MM.1S (cell line): ENCODE measurements at regions not wholly inside any gene's neighbourhood (a gene's known extent, or its start where the extent isn't known, plus 50 kb on each side); places are given as distances from the start of the nearest gene placed in this dataset.

ENCODE experiments used
- DNase-seq: peaks from one replicate; pipeline ENCODE4 v3.0.0-alpha.2; 2015
- H2AFZ ChIP-seq: fragments of 300-600 bp; sonication (generic); 2 replicates; pipeline ENCODE4 v1.6.0; 2016; ENCODE audit warnings: antibody characterized with exemption, low read length
- H3F3A ChIP-seq: fragments of 300-600 bp; sonication (generic); 2 replicates; pipeline ENCODE4 v1.6.1; 2016; ENCODE audit warnings: mild to moderate bottlenecking, antibody characterized with exemption, low read length, moderate library complexity, mixed read lengths; ENCODE audit not compliant: insufficient read depth
- H3K27ac ChIP-seq: fragments of 300-600 bp; sonication (generic); 2 replicates; pipeline ENCODE4 v1.5.1; 2016; ENCODE audit warnings: mild to moderate bottlenecking, low read length
- H3K27me3 ChIP-seq: fragments of 300-600 bp; sonication (generic); replicated peaks from 2 replicates; pipeline ENCODE4 v1.6.0; 2016; ENCODE audit warnings: low read length; ENCODE audit not compliant: insufficient read depth
- H3K36me3 ChIP-seq: fragments of 300-600 bp; sonication (generic); replicated peaks from 2 replicates; pipeline ENCODE4 v1.6.1; 2016; ENCODE audit warnings: mild to moderate bottlenecking, low read length, mixed read lengths; ENCODE audit not compliant: insufficient read depth
- H3K4me1 ChIP-seq: fragments of 300-600 bp; sonication (generic); 2 replicates; pipeline ENCODE4 v1.6.1; 2016; ENCODE audit warnings: low read length, mixed read lengths
- H3K4me2 ChIP-seq: fragments of 300-600 bp; sonication (generic); 2 replicates; pipeline ENCODE4 v1.6.0; 2016; ENCODE audit warnings: low read depth, low read length
- H3K4me3 ChIP-seq: fragments of 300-600 bp; sonication (generic); 2 replicates; pipeline ENCODE4 v1.5.1; 2016; ENCODE audit warnings: low read length, mixed read lengths
- H3K79me2 ChIP-seq: fragments of 300-600 bp; sonication (generic); 2 replicates; pipeline ENCODE4 v1.6.1; 2016; ENCODE audit warnings: mixed run types, low read length, mixed read lengths
- H3K9ac ChIP-seq: fragments of 300-600 bp; sonication (generic); 2 replicates; pipeline ENCODE4 v1.6.1; 2016; ENCODE audit warnings: low read length, mixed read lengths
- H3K9me2 ChIP-seq: fragments of 300-600 bp; sonication (generic); replicated peaks from 2 replicates; pipeline ENCODE4 v1.6.1; 2016; ENCODE audit warnings: mild to moderate bottlenecking, low read length, mixed read lengths; ENCODE audit not compliant: insufficient read depth
- H3K9me3 ChIP-seq: fragments of 300-600 bp; sonication (generic); replicated peaks from 2 replicates; pipeline ENCODE4 v1.6.1; 2016; ENCODE audit warnings: mild to moderate bottlenecking, low read length, mixed read lengths; ENCODE audit not compliant: insufficient read depth
- H4K20me1 ChIP-seq: fragments of 300-600 bp; sonication (generic); 2 replicates; pipeline ENCODE4 v1.6.1; 2016; ENCODE audit warnings: mild to moderate bottlenecking, low read length, moderate library complexity, mixed read lengths; ENCODE audit not compliant: insufficient read depth
- CTCF ChIP-seq: fragments of 300-600 bp; sonication (generic); IDR thresholded peaks from 2 replicates; pipeline ENCODE4 v1.5.1; 2016; ENCODE audit warnings: antibody characterized with exemption, low read length, mixed read lengths
- EZH2 ChIP-seq: fragments of 300-600 bp; sonication (generic); optimal IDR thresholded peaks from 2 replicates; pipeline ENCODE3; 2017; ENCODE audit warnings: low read depth, mild to moderate bottlenecking, antibody characterized with exemption, low read length, mixed read lengths
- EZH2phosphoT487 ChIP-seq: fragments of 300-600 bp; sonication (generic); IDR thresholded peaks from 2 replicates; pipeline ENCODE4 v1.6.1; 2018; ENCODE audit warnings: antibody characterized with exemption, low read length

- Histone ChIP-seq H3K4me1 (no peaks in the 10 kb centered on the region), H3K4me2 (no peak overlapping the region), H3K79me2 (no peaks in the 10 kb centered on the region), H2AFZ (no peak overlapping the region), H3K9ac (no peak overlapping the region), H3K4me3 (no peak overlapping the region), H3K27ac (no peak overlapping the region), H3K9me3 (no peaks in the 10 kb centered on the region), H3K27me3 (no peaks in the 10 kb centered on the region), H3F3A (no peaks in the 10 kb centered on the region), H3K36me3 (no peaks in the 10 kb centered on the region), H3K9me2 (no peaks in the 10 kb centered on the region), H4K20me1 (no peaks in the 10 kb centered on the region)
- TF ChIP-seq EZH2, result no peak
- DNase-seq, result no peak
These were observed 377.1 kb upstream of the SOX11 start for GRCh38 chr2:5315041-5315440.

- no peak for DNase-seq
- Histone ChIP-seq H3K4me2 (no peak overlapping the region), H3K4me1 (no peaks in the 10 kb centered on the region), H3K27ac (no peak overlapping the region), H3K9me2 (no peaks in the 10 kb centered on the region), H3K79me2 (no peaks in the 10 kb centered on the region), H3K4me3 (no peak overlapping the region), H3K9ac (no peak overlapping the region), H2AFZ (no peak overlapping the region), H3K36me3 (no peaks in the 10 kb centered on the region), H3F3A (no peaks in the 10 kb centered on the region), H3K27me3 (no peaks in the 10 kb centered on the region), H3K9me3 (no peaks in the 10 kb centered on the region), H4K20me1 (no peaks in the 10 kb centered on the region)
- TF ChIP-seq CTCF (no peak), EZH2phosphoT487 (no peak), EZH2 (no peak)
These were observed 376.7 kb upstream of the SOX11 start for GRCh38 chr2:5315512-5315911.

GRCh38 chr2:5316001-5316490 lies 376.1 kb upstream of the SOX11 start:
- Histone ChIP-seq H3K27ac (no peak overlapping the region), H3K9me2 (no peaks in the 10 kb centered on the region), H3K9ac (no peak overlapping the region), H3F3A (no peaks in the 10 kb centered on the region), H4K20me1 (no peaks in the 10 kb centered on the region), H3K4me2 (no peak overlapping the region), H3K4me3 (no peak overlapping the region), H3K9me3 (no peaks in the 10 kb centered on the region), H3K36me3 (no peaks in the 10 kb centered on the region), H2AFZ (no peak overlapping the region), H3K27me3 (no peaks in the 10 kb centered on the region), H3K79me2 (no peaks in the 10 kb centered on the region), H3K4me1 (no peaks in the 10 kb centered on the region)
- DNase-seq, result no peak
- TF ChIP-seq EZH2phosphoT487 (no peak), CTCF (no peak), EZH2 (no peak)

- H3K4me2 ChIP-seq, result no peak overlapping the region
- H3F3A ChIP-seq, result no peaks in the 10 kb centered on the region
- no peak overlapping the region for H3K4me3 ChIP-seq
- DNase-seq, result peak; percentile 7
- TF ChIP-seq EZH2phosphoT487 (no peak), EZH2 (no peak), CTCF (no peak)
- no peak overlapping the region for H3K27ac ChIP-seq
- H3K36me3 ChIP-seq, result no peaks in the 10 kb centered on the region
- no peak overlapping the region for H2AFZ ChIP-seq
- no peaks in the 10 kb centered on the region for H3K27me3 ChIP-seq
- H3K9me3 ChIP-seq, result no peaks in the 10 kb centered on the region
- no peaks in the 10 kb centered on the region for H3K4me1 ChIP-seq
- no peaks in the 10 kb centered on the region for H3K9me2 ChIP-seq
- no peaks in the 10 kb centered on the region for H3K79me2 ChIP-seq
- H3K9ac ChIP-seq, result no peak overlapping the region
- no peaks in the 10 kb centered on the region for H4K20me1 ChIP-seq
These were observed 372.7 kb upstream of the SOX11 start for GRCh38 chr2:5319493-5319892.
